UCSD-AML1 (cell line): ENCODE measurements at regions not wholly inside any gene's neighbourhood (a gene's known extent, or its start where the extent isn't known, plus 50 kb on each side); places are given as distances from the start of the nearest gene placed in this dataset.

ENCODE experiments used
- DNase-seq: peaks from one replicate; lab custom pipeline; 2025; ENCODE audit not compliant: unreplicated experiment; lab: John Stamatoyannopoulos, UW

DNA sequence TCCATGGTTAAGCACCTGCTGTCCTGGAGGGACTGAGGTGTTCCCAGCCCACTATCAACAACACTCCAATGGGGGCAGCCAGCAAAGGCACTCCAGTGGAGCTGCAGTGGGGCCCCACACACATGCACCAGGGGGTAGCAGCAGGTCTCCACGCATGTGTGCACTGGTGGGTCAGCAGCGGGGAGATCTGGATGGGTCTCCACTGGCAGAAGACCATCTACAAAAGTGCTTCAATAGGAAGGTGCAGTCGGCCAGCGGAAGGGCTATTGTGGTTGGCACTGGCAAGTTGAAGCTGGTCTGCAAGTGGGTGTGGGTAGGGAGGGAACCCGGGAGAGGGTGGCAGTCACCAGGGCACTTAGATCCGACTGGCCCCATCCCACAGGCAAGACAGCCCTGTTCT is 1355.4 kb downstream of the NSUN3 start:
- DNase-seq: no peak

DNA sequence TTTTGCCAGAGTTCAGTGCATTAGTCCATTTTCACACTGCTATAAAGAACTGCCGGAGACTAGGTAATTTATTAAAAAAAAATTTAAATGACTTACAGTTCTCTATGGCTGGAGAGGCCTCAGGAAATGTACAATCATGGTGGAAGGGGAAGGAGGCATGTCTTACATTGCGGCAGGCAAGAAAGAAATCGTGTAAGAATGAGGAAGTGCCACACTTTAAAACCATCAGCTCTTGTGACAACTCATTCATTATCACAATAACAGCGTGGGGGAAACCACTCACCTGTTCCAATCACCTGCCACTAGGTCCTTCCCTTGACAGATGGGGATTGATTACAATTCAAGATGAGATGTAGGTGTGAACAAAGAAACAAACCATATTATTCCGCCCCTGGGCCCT is 1361.4 kb downstream of the NSUN3 start:
- DNase-seq: no peak

DNA sequence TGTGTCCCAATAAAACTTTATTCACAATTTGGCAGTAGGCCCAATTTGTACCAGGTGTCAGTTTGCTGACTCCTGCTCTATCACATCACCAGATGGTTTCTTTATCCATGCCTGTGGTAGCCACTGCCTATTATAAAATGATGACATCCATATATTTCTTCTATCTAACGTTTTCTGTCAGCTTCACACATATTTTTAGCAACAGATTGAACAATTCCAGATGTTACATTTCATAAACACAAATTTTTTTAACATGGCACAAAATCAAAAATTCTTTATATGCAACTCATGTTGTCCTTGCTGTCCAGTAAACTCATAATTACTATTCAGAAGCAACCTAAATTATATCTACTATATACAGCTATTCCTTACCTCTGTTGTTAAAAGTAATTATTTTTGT is 1371.6 kb downstream of the NSUN3 start:
- no peak for DNase-seq

DNA sequence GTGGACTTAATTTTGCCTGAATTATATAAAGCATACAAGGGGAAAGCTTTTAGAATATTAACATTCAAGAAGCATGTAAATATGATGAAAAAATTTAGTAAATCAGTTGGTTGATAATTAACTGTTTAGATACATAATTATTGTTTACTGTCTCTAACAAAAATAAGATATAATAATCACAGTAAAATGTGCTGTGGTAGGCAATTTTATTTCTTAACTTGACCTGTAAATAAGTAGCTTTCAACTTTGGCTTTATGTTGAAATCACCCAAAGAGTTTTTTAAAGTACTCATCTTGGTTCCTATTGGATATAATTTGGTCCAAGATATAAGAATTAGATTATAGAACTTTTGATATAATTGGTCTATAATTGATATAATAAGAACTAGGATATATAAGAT is 1374.5 kb downstream of the NSUN3 start:
- DNase-seq: no peak

DNA sequence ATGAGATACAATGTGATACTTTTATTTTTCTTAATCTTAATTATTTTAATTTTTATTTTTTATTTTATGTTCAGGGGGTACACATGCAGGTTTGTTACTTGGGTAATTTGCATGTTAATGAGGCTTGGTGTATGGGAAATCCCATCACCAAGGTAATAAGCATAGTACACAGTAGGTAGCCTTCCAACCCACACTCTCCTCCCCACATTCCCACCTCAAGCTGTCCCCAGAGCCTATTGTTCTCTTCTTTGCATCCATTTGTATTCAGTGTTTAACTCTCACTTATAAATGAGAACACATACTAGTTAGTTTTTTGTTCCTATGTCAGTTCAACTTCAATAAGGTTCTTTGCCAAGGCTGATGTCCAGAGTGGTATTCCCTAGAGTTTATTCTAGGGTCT is 1375.4 kb downstream of the NSUN3 start:
- no peak for DNase-seq

DNA sequence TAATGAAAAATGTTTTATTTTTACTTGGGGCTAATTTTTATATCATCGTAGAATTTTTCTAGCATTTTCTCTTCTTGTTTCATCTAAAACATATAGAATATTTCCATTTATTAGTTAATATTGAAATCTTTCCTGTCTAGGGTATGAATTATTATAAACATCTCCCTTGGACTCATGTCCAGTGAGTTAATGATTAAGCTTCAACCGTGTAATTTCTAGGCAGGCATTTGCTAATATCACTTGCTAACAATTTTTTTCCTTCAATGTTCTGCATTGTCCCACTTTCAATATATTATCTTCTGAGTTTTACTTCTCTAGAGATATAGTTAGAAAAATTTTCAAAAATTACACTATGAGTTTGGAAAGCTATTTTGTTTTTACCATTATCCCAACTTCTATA is 1371.6 kb upstream of the EPHA6 start:
- DNase-seq: no peak

DNA sequence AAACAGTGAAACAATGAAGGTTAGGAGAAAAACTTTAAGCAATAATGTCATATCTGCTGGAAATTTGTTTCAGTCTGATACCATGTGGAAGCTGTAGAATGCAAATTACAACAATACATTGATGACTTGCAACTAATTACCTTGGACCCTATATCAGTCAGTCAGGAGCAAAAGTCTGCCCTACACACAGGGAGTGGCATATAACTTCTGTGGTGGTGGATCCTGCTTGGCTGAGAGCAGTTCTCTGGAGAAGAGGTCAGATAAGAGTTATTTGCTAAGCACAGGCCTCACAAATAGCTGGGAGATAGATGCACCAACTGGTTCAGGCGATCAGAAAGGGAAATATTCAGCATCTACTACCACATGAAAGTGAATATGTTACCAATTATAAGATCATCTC is 1364.6 kb upstream of the EPHA6 start:
- no peak for DNase-seq

DNA sequence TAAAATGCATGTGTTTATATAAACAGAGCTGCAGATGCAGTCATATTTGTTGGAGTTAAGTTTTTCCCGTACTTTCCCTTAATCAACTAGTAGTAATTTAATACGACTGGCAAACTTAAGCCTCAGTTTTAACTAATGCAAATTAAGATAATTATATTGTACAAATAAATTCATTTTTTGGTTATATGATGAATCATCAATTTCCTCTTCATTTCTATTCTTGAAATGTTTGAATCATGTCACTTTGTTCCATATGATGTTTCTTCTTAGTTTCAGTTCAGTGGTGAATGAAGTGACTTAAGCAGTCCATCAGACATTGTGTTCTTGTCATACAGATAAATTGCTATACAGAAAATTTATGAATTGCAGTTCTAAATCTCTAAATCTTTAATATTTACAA is 1361.2 kb upstream of the EPHA6 start:
- DNase-seq: no peak

DNA sequence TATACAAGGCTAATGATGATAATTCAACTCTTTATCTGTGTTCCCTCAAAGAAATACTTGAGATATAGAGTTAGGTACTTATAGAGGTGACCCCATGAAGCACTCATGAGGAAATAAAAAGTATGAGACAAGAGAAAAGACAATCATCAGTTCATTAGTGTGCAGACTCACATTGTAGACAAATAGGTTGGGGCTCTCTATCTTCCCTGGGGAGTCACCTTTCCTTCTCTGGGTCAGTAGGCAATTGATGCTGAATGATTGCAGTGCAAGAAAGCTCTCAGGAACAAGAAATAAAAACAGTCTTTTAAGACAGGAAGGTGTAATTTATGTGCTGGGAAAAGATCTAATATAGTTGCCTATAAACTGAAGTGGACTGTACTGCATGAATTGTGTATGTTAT is 1357.6 kb upstream of the EPHA6 start:
- DNase-seq: no peak

DNA sequence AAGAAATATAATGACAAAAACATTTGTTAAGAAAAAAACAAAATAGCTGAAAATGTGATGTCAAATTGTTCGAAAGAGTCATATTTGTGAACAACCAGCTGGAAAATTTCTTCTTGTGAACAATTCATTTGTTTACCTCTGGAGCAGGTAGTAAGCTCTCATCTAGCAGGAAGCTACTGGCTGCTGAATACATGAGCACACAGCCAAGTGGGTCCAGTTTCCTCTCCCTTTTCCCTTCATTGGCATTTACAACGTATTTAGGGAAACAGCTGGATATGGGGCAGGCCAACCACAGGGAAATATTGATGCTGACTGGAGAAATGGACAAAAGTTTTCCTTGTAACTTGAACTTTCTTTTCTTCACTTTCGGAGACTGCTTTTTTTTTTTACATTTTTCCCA is 1354.7 kb upstream of the EPHA6 start:
- no peak for DNase-seq

DNA sequence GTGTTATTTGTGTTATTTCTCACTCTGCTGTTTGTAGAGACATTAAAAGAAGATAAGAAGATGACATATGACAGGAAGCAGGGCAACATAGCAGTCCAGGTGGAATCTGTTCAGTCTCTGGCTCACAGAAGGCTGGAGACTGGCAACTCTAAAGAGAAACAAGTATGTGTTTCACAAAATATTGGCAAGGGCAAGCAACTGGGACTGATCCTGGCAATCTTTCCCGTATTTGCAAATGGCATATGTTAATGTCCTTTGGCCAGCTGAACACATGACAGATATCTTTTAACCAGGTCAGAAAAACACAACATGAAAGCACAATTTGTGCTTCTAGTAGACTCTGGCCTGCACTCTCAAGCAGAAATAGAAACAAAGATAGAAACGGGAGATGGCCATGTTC is 1354.1 kb upstream of the EPHA6 start:
- no peak for DNase-seq

DNA sequence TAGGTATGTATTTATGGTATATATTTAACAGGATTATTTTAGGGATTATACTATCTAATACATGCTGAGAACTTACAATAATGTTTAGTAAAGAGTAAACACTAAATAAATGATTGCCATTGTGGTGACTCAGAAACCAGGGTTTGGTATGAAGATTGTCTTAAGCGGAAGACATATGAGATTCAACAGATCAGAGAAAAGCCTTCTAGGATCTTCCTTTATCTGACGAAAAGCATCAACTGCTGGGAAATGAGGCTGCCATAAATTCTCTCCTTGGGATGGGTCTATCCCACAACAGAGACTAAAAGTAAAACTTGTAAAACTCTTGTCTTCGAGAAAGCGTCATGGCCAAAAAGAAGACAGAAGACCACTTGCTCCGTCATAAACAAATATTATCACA is 1352.2 kb upstream of the EPHA6 start:
- DNase-seq: no peak

DNA sequence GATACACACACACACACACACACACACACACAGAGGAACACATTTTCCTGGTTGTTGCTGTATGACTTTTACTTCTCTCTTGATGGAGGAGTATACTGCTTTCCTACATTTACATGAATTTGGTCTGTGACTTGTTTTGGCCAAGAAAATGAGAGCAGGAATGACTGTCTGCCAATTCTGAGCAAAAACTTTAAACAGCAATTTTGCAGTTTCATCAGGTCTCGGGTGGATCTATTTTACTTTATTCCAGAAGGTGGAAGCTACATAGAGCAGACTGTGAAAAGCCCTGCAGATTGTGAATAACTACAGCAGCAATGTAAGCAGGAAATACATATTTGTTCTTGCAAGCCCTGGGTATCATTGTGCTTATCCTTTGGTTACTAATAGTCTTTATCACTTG is 1350.0 kb upstream of the EPHA6 start:
- no peak for DNase-seq

DNA sequence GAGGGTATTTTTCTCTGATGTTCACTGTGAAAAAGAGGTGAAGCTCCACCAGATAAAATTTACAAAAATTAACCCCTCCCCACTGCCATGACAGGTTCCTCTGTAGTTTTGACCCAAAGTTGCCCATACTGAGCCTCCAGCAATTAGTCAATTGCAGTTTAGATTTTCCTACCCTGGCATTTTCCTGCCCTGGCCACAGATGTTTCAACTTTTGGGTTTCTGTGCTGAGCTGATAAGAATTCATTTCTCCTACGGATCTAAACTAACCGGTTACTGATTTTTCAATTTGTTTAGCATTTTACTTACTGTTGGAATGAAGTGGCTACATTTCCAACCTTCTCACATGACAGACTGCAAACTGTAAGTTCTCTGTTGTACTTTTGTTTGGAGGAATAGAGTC is 1346.1 kb upstream of the EPHA6 start:
- no peak for DNase-seq

DNA sequence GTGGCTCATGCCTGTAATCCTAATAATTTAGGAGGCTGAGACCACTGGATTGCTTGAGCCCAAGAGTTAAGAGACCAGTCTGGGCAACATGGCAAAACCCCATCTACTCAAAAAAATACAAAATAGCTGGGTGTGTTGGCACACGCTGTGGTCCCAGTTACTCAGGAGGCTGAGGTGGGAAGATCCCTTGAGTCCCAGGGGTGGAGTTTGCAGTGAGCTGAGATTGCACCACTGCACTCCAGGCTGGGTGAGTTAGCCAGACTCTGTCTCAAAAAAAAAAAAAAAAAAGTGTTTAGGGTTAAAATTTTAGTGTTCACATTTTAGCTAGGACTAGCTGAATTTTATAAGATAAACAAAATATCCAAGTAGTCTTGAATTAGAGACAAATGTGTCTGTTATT is 1340.1 kb upstream of the EPHA6 start:
- no peak for DNase-seq

DNA sequence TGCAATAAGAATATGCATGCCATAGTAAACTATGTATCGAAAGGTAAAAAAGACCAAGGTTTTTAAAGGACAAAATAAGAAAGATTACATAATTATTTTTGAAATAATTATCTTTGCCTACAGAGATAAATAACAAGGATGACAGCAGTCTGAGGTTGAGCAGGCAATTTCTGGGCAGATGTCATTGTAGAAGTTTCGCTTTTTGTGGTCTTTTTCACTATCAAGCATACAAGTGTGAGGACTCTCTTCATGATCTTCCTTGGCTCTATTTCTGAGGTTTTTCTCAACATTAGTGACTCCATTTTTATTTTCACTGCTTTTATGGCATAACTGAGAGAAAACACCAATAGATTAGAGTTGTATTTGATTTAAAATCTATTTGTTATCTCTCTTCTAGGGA is 1337.9 kb upstream of the EPHA6 start:
- DNase-seq: no peak

DNA sequence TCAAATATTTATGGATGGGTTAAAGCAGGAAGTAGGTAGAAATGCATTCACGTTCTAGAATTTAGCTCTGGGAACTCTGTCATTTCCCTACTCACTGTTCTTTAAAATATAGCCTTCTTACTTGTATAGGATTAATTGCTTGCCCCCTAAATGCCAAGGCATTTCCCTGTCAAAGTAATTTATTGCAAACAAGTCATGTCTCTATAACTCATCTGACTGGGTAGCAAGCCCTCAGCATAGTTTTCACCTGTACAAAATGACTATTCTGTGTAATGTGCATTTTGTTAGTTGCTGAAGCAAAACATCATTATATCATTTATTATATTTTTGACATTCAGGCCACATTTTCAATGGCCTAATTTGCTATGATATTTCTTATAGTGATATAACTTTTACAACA is 1308.2 kb upstream of the EPHA6 start:
- no peak for DNase-seq

DNA sequence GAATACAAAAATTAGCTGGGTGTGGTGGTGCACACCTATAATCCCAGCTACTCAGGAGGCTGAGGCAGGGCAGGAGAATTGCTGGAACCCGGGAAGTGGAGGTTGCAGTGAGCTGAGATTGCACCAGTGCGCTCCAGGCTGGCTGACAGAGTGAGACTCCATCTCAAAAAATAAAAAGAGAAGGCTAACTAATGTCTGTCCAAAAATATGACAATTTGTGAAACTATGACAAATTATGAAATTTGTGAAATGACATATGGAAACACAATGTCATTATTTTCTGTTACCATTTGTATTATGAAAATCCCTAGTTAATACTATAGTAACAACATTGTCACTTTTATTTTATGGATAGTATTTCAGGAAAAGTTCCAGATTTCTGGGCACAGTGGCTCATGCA is 1306.3 kb upstream of the EPHA6 start:
- DNase-seq: no peak

DNA sequence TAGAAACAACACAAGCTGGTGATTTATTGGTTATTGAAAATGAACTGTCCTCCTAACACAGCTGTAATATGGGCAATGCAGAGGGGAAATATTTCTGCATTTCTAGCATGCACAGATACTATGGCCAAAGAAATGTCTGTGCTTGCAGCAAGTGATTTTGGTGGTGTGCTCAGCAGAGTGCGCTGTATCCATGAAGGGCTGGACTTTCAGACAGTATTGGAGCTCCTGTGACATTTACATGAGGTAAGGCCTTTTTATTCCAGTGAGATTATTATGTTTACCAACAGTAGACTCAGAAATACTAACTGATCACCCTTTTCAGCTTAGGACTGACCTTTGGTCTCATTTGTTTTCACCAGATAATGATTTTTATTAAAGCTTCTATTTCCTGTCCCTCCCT is 1302.6 kb upstream of the EPHA6 start:
- DNase-seq: no peak

DNA sequence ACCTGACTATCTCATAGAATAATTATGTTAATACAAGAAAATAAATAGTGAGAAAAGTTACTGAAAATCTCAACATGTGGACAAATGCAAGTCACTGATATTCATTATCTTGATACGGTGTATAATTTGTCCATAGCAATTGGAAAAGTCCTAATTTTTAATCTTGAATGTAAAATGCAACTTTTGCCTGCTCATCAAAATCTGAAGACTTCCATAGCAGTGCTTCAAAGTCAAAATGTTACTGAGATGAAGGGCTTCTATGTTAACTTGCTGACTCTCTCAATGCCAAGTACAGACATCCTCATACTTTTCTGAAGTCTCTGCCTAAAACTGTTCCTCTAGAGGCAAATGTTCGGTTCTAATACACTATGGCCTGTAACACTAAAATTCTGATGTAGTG is 1300.1 kb upstream of the EPHA6 start:
- DNase-seq: no peak

DNA sequence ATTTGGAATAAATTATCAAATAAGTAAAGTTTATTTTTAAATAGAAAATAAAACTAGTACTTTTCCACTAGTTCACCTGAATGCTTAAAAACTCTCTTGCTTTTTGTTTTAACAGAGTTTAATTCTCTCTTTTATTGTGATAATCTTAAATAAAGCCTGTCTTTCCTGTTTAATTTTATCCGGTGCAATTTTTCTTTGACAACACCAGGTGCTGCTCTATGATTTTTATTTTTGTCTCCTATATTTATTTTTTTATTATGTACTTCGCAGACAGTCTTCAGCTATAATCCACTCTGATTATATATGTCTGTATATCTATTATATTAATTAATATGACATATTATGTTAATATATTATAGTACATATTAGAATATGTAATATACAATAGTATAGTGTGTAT is 1293.0 kb upstream of the EPHA6 start:
- DNase-seq: no peak

DNA sequence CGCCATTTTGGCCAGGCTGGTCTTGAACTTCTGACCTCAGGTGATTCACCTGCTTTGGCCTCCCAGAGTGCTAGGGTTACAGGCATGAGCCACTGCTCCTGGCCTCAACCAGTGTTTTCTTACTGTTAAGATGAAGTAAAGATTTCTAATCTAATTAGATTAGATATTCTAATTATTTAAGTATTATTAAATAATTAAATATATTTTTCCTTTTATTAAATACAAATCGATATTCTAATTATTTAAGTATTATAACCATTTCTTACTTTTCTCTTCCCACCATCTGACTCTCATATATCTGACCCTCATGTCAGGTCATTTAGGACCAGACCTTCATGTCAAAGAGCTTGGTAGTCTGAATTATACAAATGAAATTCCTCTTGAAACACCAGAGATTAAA is 1291.9 kb upstream of the EPHA6 start:
- DNase-seq: no peak

DNA sequence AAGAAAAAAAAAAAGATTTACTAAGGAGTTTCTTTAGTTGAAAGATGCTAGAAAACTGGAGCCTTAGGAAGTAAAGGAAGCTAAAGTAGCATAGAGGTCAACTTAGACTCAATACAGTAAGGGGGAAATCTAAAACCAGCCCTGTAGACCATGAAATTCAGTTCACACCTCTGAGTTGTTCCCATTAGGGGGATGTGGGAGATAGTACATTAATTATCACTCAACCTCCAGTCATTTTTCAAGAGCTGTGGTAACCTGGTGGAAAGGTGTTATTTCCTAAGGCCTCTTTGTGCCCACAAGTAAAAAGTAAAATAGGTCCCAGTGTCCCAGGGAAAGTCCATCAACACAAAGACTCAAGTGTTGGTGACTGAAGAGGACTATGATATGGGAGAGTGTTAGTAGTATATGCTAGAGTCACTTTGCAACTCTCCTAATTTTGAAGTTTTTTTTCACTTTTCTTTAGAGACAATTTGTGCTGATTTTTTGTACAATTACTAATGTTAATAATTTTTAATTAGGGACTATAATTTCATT is 1274.4 kb upstream of the EPHA6 start:
- DNase-seq: no peak

DNA sequence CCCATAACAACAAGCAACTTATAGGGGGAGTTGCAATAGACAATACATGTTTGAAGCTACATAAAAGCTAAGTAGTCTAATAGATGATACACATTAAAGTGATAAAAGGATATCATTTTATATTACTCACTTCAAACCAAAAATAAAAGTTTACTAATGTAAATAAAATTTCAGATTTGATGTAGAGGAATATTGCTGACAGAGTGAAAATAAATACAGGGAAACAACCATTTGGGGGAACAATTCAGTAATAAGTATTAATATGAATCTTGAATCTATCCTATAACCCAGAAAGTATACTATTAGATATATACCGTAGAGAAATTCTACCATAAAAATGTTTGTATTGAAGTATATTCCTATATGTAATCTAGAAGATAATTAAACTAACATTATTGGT is 1248.9 kb upstream of the EPHA6 start:
- no peak for DNase-seq
